ENCODE measurements at regions not wholly inside any gene's neighbourhood (a gene's known extent, or its start where the extent isn't known, plus 50 kb on each side); places are given as distances from the start of the nearest gene placed in this dataset.
A peak's percentile ranks its signal among the peaks of the same experiment; 100 is the strongest.

GRCh38 chr4:153153339-153153871 is 50.8 kb upstream of the TRIM2 start:
- peak in 7 of 11 donors; percentile 21 to 57 (median 41) for DNase-seq (ENCODE audit: extremely low read depth in 1 of 11, low read depth in 9 of 11, low spot score in 4 of 11)

GRCh38 chr4:153154007-153154975 is 50.0 kb upstream of the TRIM2 start:
- peak in 3 of 11 donors; percentile 21 to 42 (median 21) for DNase-seq (ENCODE audit: extremely low read depth in 1 of 11, low read depth in 9 of 11, low spot score in 4 of 11)

Measured in renal cortex interstitium (tissue), 11 donors.